ENCODE measurements at regions not wholly inside any gene's neighbourhood (a gene's known extent, or its start where the extent isn't known, plus 50 kb on each side); places are given as distances from the start of the nearest gene placed in this dataset.

- intact Hi-C loops (cut with DNase I): no loop called here
- Histone ChIP-seq H3K9me3 (ENCODE audit: control insufficient read depth in 2 of 3, insufficient read depth in 1 of 3, low read length in 3 of 3) (peaks cover 0 to 4% (median 0%) of the 10 kb centered on the region in 3 donors), H3K27me3 (ENCODE audit: control insufficient read depth, insufficient read depth, low read length) (no peaks in the 10 kb centered on the region), H3K9ac (ENCODE audit: low read length in 3 of 3) (no peak overlapping the region), H3K27ac (ENCODE audit: low read depth in 2 of 2, low read length in 2 of 2) (no peak overlapping the region), H3K36me3 (ENCODE audit: control insufficient read depth in 2 of 3, insufficient read depth in 3 of 3, low read length in 3 of 3) (no peaks in the 10 kb centered on the region), H3K4me3 (ENCODE audit: low read length in 3 of 3) (no peak overlapping the region), H3K4me1 (ENCODE audit: control insufficient read depth in 2 of 3, insufficient read depth in 2 of 3, low read depth in 1 of 3, low read length in 3 of 3) (no peaks in the 10 kb centered on the region)
- TF ChIP-seq CTCF (IDR thresholded peaks at IDR 0.05; ENCODE audit: borderline replicate concordance, extremely low read depth, insufficient read depth): no peak
- FAIRE-seq (no peak), DNase-seq (peak in 1 of 5 donors; percentile 22)
Measured at GRCh38 chr1:5756434-5757186, 235.6 kb downstream of the NPHP4 start.

GRCh38 chr1:5755552-5756125 lies 236.6 kb downstream of the NPHP4 start:
- peak in 1 of 5 donors; percentile 41 for DNase-seq
- FAIRE-seq: no peak
- Histone ChIP-seq H3K27me3 (ENCODE audit: control insufficient read depth, insufficient read depth, low read length) (no peaks in the 10 kb centered on the region), H3K4me1 (ENCODE audit: control insufficient read depth in 2 of 3, insufficient read depth in 2 of 3, low read depth in 1 of 3, low read length in 3 of 3) (no peaks in the 10 kb centered on the region), H3K9me3 (ENCODE audit: control insufficient read depth in 2 of 3, insufficient read depth in 1 of 3, low read length in 3 of 3) (peaks cover 0 to 4% (median 0%) of the 10 kb centered on the region in 3 donors), H3K9ac (ENCODE audit: low read length in 3 of 3) (no peak overlapping the region), H3K36me3 (ENCODE audit: control insufficient read depth in 2 of 3, insufficient read depth in 3 of 3, low read length in 3 of 3) (no peaks in the 10 kb centered on the region), H3K27ac (ENCODE audit: low read depth in 2 of 2, low read length in 2 of 2) (no peak overlapping the region), H3K4me3 (ENCODE audit: low read length in 3 of 3) (no peak overlapping the region)
- intact Hi-C loops (cut with DNase I): no loop called here
- TF ChIP-seq CTCF (IDR thresholded peaks at IDR 0.05; ENCODE audit: borderline replicate concordance, extremely low read depth, insufficient read depth): no peak

GRCh38 chr1:5754817-5755551 lies 237.2 kb downstream of the NPHP4 start:
- Histone ChIP-seq H3K9me3 (ENCODE audit: control insufficient read depth in 2 of 3, insufficient read depth in 1 of 3, low read length in 3 of 3) (no peaks in the 10 kb centered on the region), H3K27me3 (ENCODE audit: control insufficient read depth, insufficient read depth, low read length) (no peaks in the 10 kb centered on the region), H3K27ac (ENCODE audit: low read depth in 2 of 2, low read length in 2 of 2) (no peak overlapping the region), H3K36me3 (ENCODE audit: control insufficient read depth in 2 of 3, insufficient read depth in 3 of 3, low read length in 3 of 3) (no peaks in the 10 kb centered on the region), H3K4me3 (ENCODE audit: low read length in 3 of 3) (no peak overlapping the region), H3K9ac (ENCODE audit: low read length in 3 of 3) (no peak overlapping the region), H3K4me1 (ENCODE audit: control insufficient read depth in 2 of 3, insufficient read depth in 2 of 3, low read depth in 1 of 3, low read length in 3 of 3) (no peaks in the 10 kb centered on the region)
- intact Hi-C loops (cut with DNase I): no loop called here
- no peak for FAIRE-seq
- no peak for TF ChIP-seq CTCF (IDR thresholded peaks at IDR 0.05; ENCODE audit: borderline replicate concordance, extremely low read depth, insufficient read depth)
- peak in 1 of 5 donors; percentile 30 for DNase-seq
